NCI-H1694 (cell line): ENCODE measurements at regions not wholly inside any gene's neighbourhood (a gene's known extent, or its start where the extent isn't known, plus 50 kb on each side); places are given as distances from the start of the nearest gene placed in this dataset.
"Not testable (repeated sequence)": the region's sequence is repeated elsewhere in the genome, so short reads cannot be mapped to it uniquely, and the experiment has no call there.

ENCODE experiments used
- DNase-seq: peaks from one replicate; lab custom pipeline; 2025; lab: John Stamatoyannopoulos, UW

GRCh38 chr3:82509106-82509842 is 747.8 kb upstream of the GBE1 start:
- DNase-seq = no peak

- no peak for DNase-seq
These were observed 744.8 kb upstream of the GBE1 start for GRCh38 chr3:82506204-82506603.

- no peak for DNase-seq
These were observed 743.8 kb upstream of the GBE1 start for GRCh38 chr3:82505079-82505756.

GRCh38 chr3:82498186-82498585 is 736.7 kb upstream of the GBE1 start:
- DNase-seq = no peak

- no peak for DNase-seq
These were observed 735.6 kb upstream of the GBE1 start for GRCh38 chr3:82496890-82497560.

- no peak for DNase-seq
These were observed 734.2 kb upstream of the GBE1 start for GRCh38 chr3:82495655-82496054.

- DNase-seq = no peak
These were observed 733.6 kb upstream of the GBE1 start for GRCh38 chr3:82494977-82495489.

- no peak for DNase-seq
These were observed 732.4 kb upstream of the GBE1 start for GRCh38 chr3:82493858-82494257.

GRCh38 chr3:82475306-82475705 is 713.9 kb upstream of the GBE1 start:
- no peak for DNase-seq

- DNase-seq = no peak
These were observed 713.3 kb upstream of the GBE1 start for GRCh38 chr3:82474711-82475110.

- DNase-seq = no peak
These were observed 712.6 kb upstream of the GBE1 start for GRCh38 chr3:82473864-82474541.

- no peak for DNase-seq
These were observed 705.6 kb upstream of the GBE1 start for GRCh38 chr3:82467051-82467450.

GRCh38 chr3:82462977-82463376 is 701.5 kb upstream of the GBE1 start:
- no peak for DNase-seq

GRCh38 chr3:82461049-82461889 is 699.8 kb upstream of the GBE1 start:
- DNase-seq = no peak

- DNase-seq = no peak
These were observed 686.9 kb upstream of the GBE1 start for GRCh38 chr3:82448320-82448719.

- DNase-seq = not testable (repeated sequence)
These were observed 667.4 kb upstream of the GBE1 start for GRCh38 chr3:82428821-82429220.

- DNase-seq = no peak
These were observed 662.5 kb upstream of the GBE1 start for GRCh38 chr3:82424031-82424339.

GRCh38 chr3:82423268-82424030 is 662.0 kb upstream of the GBE1 start:
- no peak for DNase-seq

GRCh38 chr3:82416830-82417229 is 655.4 kb upstream of the GBE1 start:
- no peak for DNase-seq

- DNase-seq = no peak
These were observed 654.9 kb upstream of the GBE1 start for GRCh38 chr3:82416349-82416748.

- DNase-seq = no peak
These were observed 651.7 kb upstream of the GBE1 start for GRCh38 chr3:82413171-82413570.
